GM12865 (cell line): ENCODE measurements at regions not wholly inside any gene's neighbourhood (a gene's known extent, or its start where the extent isn't known, plus 50 kb on each side); places are given as distances from the start of the nearest gene placed in this dataset.

Experiments
- DNase-seq: peaks from one replicate; pipeline ENCODE4 v3.0.0; 2010; ENCODE audit warnings: low read depth
- H3K4me3 ChIP-seq: 2 replicates; pipeline ENCODE4 v1.5.1; 2011; ENCODE audit warnings: mild to moderate bottlenecking, low read depth, low read length, control low read depth
- CTCF ChIP-seq: IDR thresholded peaks from 2 replicates; pipeline ENCODE4 v1.5.1; 2011; ENCODE audit warnings: low read length, control low read depth, low read depth, inconsistent platforms; ENCODE audit not compliant: insufficient read depth; ENCODE audit errors: missing control alignments

DNA sequence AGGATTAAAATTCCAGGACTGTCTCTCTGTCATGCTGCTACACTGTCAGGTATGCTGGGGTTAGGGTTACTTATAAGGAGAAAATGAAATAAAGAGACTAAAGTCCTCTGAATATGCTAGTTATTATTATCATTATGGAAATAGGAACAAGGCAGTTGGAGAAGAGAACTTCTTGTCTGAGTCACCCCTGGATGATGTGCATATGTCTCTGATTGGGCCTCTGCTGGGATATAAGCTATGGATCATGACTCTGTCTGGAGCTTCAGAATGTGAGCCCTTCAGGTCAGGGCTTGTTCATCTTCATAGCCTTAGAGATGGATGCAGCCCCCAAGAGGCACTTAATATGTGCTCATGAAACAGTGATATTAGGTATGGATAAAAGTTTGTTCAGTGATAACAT, 569.6 kb downstream of the EPHB1 start:
- TF ChIP-seq CTCF = no peak
- no peak overlapping the region for H3K4me3 ChIP-seq
- DNase-seq = no peak

- DNase-seq = no peak
- no peak for TF ChIP-seq CTCF
- H3K4me3 ChIP-seq = no peak overlapping the region
Measured at GRCh38 chr3:135366816-135367215, 571.8 kb downstream of the EPHB1 start.

DNA sequence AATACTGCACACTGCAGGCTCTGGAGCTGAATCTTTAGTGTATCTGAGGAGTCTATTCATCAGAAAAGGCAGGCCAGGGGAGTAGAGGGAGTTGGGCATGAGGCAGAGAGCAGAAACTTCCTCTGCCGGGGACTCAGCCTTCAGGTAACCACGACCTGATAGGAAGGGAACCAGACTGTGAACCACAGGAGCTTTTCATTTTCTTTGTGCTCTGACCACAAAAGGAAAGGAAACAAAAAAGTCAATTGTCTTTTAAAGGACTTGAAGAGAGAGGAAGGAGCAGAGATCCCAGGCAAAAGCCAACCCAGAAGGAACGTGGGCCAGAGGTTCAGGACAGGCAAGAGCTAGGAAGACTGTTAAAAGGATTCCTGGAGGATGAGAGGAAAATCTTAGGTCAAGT, 573.3 kb downstream of the EPHB1 start:
- TF ChIP-seq CTCF = no peak
- no peak for DNase-seq
- H3K4me3 ChIP-seq = no peak overlapping the region

DNA sequence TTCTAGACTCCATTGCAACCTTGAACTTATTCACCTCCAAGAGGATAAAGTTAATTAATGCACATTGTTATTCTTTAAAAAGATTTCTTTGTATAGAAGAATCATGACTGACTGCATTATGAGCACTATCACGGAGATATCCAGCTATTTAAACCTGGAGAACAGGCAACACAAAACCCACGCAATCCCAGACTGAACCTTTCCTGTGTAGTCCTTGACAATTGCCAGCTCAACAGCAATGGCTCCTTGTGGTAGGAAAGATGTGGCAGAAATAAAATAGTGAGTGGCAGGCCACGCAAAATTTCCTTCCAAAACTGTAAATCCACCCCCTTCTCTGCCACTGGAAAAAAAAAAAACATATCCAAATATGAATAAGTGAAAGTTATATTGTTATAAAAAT, 573.7 kb downstream of the EPHB1 start:
- no peak overlapping the region for H3K4me3 ChIP-seq
- no peak for DNase-seq
- TF ChIP-seq CTCF = no peak

- no peak for TF ChIP-seq CTCF
- DNase-seq = no peak
- H3K4me3 ChIP-seq = no peak overlapping the region
Measured at GRCh38 chr3:135374571-135374970, 579.5 kb downstream of the EPHB1 start.

- no peak for TF ChIP-seq CTCF
- DNase-seq = no peak
- H3K4me3 ChIP-seq = no peak overlapping the region
Measured at GRCh38 chr3:135382188-135382587, 583.3 kb upstream of the PPP2R3A start.

GRCh38 chr3:135382621-135383020, 582.9 kb upstream of the PPP2R3A start:
- no peak overlapping the region for H3K4me3 ChIP-seq
- DNase-seq = no peak
- no peak for TF ChIP-seq CTCF
